HCT116 (cell line): ENCODE measurements at regions not wholly inside any gene's neighbourhood (a gene's known extent, or its start where the extent isn't known, plus 50 kb on each side); places are given as distances from the start of the nearest gene placed in this dataset.

Source experiments
- ATAC-seq: fragments of 200-7000 bp; cut with Tn5 transposase; 2 replicates; pipeline ENCODE4 v1.9.1; 2020; ENCODE audit warnings: mild to moderate bottlenecking, moderate library complexity
- BruUV-seq: library from RNA; stranded (reverse); fragments of 400-500 nt; replicated peaks from 2 replicates; lab custom pipeline; 2021; lab: Mats Ljungman, UMichigan
- CTCF ChIA-PET: fragments of 300-600 bp; sonication (Branson Sonifier 250); formaldehyde crosslinking; loops from one replicate; lab custom pipeline; 2021; ENCODE audit warnings: antibody characterized with exemption; lab: Charles Lee
- POLR2A ChIA-PET: fragments of 300-600, 350-600 bp; sonication (Branson Sonifier 250); formaldehyde crosslinking; loops from one replicate; lab custom pipeline; 2021; ENCODE audit warnings: antibody characterized with exemption; lab: Charles Lee
- RAD21 ChIA-PET, 2 experiments: fragments of 300-600 bp; sonication (Branson Sonifier 250); formaldehyde crosslinking; loops; one replicate each; lab custom pipeline; 2023; ENCODE audit warnings: low total read pairs in 2 of 2; ENCODE audit not compliant: uncharacterized antibody in 2 of 2, unreplicated experiment in 2 of 2, low non-redundant PET in 1 of 2; lab: Charles Lee
- DNase-seq: peaks from one replicate; pipeline ENCODE4 v3.0.0-alpha.2; 2010; ENCODE audit warnings: low read depth, low spot score
- H2AFZ ChIP-seq: fragments of 200-600 bp; shearing (Covaris generic), sonication (generic); 2 replicates; pipeline ENCODE4 v1.6.1; 2017; ENCODE audit warnings: low read depth, mixed run types, mixed read lengths, antibody characterized with exemption, low read length; ENCODE audit not compliant: poor library complexity, severe bottlenecking
- H3K27ac ChIP-seq: 2 replicates; pipeline ENCODE4 v1.5.1; 2012; ENCODE audit warnings: low read depth, low read length
- H3K27me3 ChIP-seq: fragments of 200-600 bp; sonication (generic); 2 replicates; pipeline ENCODE4 v1.6.1; 2016; ENCODE audit warnings: mixed run types, low read length, mixed read lengths; ENCODE audit not compliant: insufficient read depth
- H3K36me3 ChIP-seq, 2 experiments: fragments of 200-500 bp in 1 of 2; fragments of 200-600 bp in 1 of 2; sonication (Bioruptor generic) in 1 of 2; sonication (generic) in 1 of 2; 2 replicates each; pipeline versions ENCODE4 v1.5.1 to v1.6.1; 2014 to 2016; ENCODE audit warnings: low read length in 2 of 2, inconsistent platforms in 1 of 2, mixed read lengths in 1 of 2, mixed run types in 1 of 2; ENCODE audit not compliant: insufficient read depth in 2 of 2, control insufficient read depth in 1 of 2
- H3K4me1 ChIP-seq, 2 experiments: fragments of 200-600 bp in 1 of 2; sonication (generic) in 1 of 2; 2 replicates each; pipeline versions ENCODE4 v1.5.1 to v1.6.1; 2012 to 2017; ENCODE audit warnings: low read length in 2 of 2, inconsistent platforms in 1 of 2, mild to moderate bottlenecking in 1 of 2, mixed read lengths in 1 of 2, mixed run types in 1 of 2, moderate library complexity in 1 of 2; ENCODE audit not compliant: insufficient read depth in 2 of 2, control insufficient read depth in 1 of 2
- H3K4me2 ChIP-seq: fragments of 200-600 bp; sonication (generic); 2 replicates; pipeline ENCODE4 v1.6.1; 2017; ENCODE audit warnings: mixed run types, low read length, mixed read lengths
- H3K4me3 ChIP-seq, 2 experiments: fragments of 200-600 bp in 1 of 2; sonication (generic) in 1 of 2; replicated peaks in 1 of 2; 2 replicates each; pipeline ENCODE4 v1.5.1; 2011 to 2016; ENCODE audit warnings: low read length in 2 of 2, control low read depth in 1 of 2, low read depth in 1 of 2, mild to moderate bottlenecking in 1 of 2, mixed read lengths in 1 of 2, mixed run types in 1 of 2
- H3K79me2 ChIP-seq: fragments of 200-600 bp; sonication (generic); 2 replicates; pipeline ENCODE4 v1.6.1; 2017; ENCODE audit warnings: mild to moderate bottlenecking, mixed run types, low read length, moderate library complexity, mixed read lengths; ENCODE audit not compliant: insufficient read depth
- H3K9ac ChIP-seq: fragments of 200-600 bp; sonication (generic); 2 replicates; pipeline ENCODE4 v1.6.1; 2016; ENCODE audit warnings: low read length, mixed read lengths
- H3K9me2 ChIP-seq: fragments of 200-600 bp; sonication (generic), shearing (Covaris generic); 2 replicates; pipeline ENCODE4 v1.6.1; 2017; ENCODE audit warnings: mixed run types, mild to moderate bottlenecking, moderate library complexity; ENCODE audit not compliant: insufficient read depth
- H3K9me3 ChIP-seq, 2 experiments: fragments of 200-500 bp in 1 of 2; fragments of 200-600 bp in 1 of 2; sonication (Bioruptor generic) in 1 of 2; sonication (generic) in 1 of 2; 2 replicates each; pipeline ENCODE4 v1.6.1; 2014 to 2017; ENCODE audit warnings: low read length in 2 of 2, mixed read lengths in 2 of 2, inconsistent platforms in 1 of 2, low read depth in 1 of 2, mild to moderate bottlenecking in 1 of 2, mixed run types in 1 of 2, moderate library complexity in 1 of 2; ENCODE audit not compliant: control insufficient read depth in 1 of 2, insufficient read depth in 1 of 2
- H4K20me1 ChIP-seq: fragments of 200-600 bp; sonication (generic), shearing (Covaris generic); 2 replicates; pipeline ENCODE4 v1.6.1; 2017; ENCODE audit warnings: mixed run types, mild to moderate bottlenecking, moderate library complexity; ENCODE audit not compliant: insufficient read depth
- CBX3 ChIP-seq: IDR thresholded peaks from 2 replicates; pipeline ENCODE4 v1.6.1; 2012; ENCODE audit warnings: low read depth
- EGR1 ChIP-seq: IDR thresholded peaks from 2 replicates; pipeline ENCODE4 v1.6.1; 2012; ENCODE audit warnings: low read depth
- ELF1 ChIP-seq: IDR thresholded peaks from 2 replicates; pipeline ENCODE4 v1.6.1; 2012; ENCODE audit warnings: low read depth, borderline replicate concordance
- EZH2phosphoT487 ChIP-seq: fragments of 200-600 bp; IDR thresholded peaks from 2 replicates; pipeline ENCODE4 v1.6.1; 2018; ENCODE audit warnings: antibody characterized with exemption, borderline replicate concordance
- POLR2AphosphoS5 ChIP-seq: IDR thresholded peaks from 2 replicates; pipeline ENCODE4 v1.6.1; 2011; ENCODE audit warnings: mild to moderate bottlenecking, low read depth, low read length, moderate library complexity
- SIN3A ChIP-seq: IDR thresholded peaks from 2 replicates; pipeline ENCODE4 v1.6.1; 2012; ENCODE audit warnings: low read depth
- TCF7L2 ChIP-seq: IDR thresholded peaks from 2 replicates; pipeline ENCODE4 v1.7.0; 2011; ENCODE audit warnings: borderline replicate concordance, inconsistent platforms; ENCODE audit not compliant: insufficient read depth, insufficient read length; ENCODE audit errors: extremely low read depth
- YY1 ChIP-seq: IDR thresholded peaks from 2 replicates; pipeline ENCODE4 v1.6.1; 2011; ENCODE audit warnings: low read length, low read depth, moderate library complexity, mild to moderate bottlenecking; ENCODE audit not compliant: insufficient replicate concordance; ENCODE audit errors: extremely low read depth
- intact Hi-C: fragments of 100-400 bp; cut with micrococcal nuclease; formaldehyde crosslinking; loops from 2 replicates; pipeline ENCODE4 v1.10.0; 2022
- TF ChIP-seq, protein P1 (sequence below), 3 experiments: fragments of 200-600 bp in 1 of 3; sonication (generic) in 1 of 3; IDR thresholded peaks in 2 of 3; conservative IDR thresholded peaks in 1 of 3; 2 replicates each; pipeline ENCODE4 v1.5.1; 2012 to 2017; ENCODE audit warnings: low read depth in 2 of 3, low read length in 2 of 3, antibody characterized with exemption in 1 of 3, borderline replicate concordance in 1 of 3, control low read depth in 1 of 3, mild to moderate bottlenecking in 1 of 3, mixed read lengths in 1 of 3, mixed run types in 1 of 3, moderate library complexity in 1 of 3; ENCODE audit not compliant: insufficient read depth in 1 of 3
- TF ChIP-seq, protein P2 (sequence below): IDR thresholded peaks from 2 replicates; pipeline ENCODE4 v1.6.1; 2012

DNA sequence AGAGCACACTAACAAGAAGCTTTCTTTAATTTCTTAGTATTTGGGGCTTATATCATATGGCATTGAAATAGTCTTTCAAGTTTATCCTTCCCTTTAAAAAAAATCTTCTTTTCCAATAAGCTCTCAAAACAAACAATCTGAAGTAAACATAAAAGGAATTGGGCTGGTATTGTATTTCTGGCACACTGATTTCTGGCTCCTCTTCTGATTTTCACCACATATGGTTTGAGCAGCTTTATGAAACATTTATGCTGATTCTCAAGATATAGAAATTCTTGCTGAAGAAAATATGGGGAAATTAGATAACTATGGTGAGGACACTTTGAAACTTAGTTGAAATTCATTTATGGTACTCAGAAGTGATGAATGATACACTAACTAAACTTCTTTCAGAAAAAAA lies 467.2 kb downstream of the TFAP2B start:
- Histone ChIP-seq H3K27ac (no peak overlapping the region), H3K4me1 (no peaks in the 10 kb centered on the region), H3K4me3 (no peak overlapping the region), H3K9me3 (peaks cover 0 to 6% of the 10 kb centered on the region in 2 experiments; a peak in 3 of 4 replicates), H3K9ac (no peak overlapping the region), H3K27me3 (no peaks in the 10 kb centered on the region), H2AFZ (no peak overlapping the region), H3K9me2 (no peaks in the 10 kb centered on the region), H4K20me1 (no peaks in the 10 kb centered on the region), H3K79me2 (no peaks in the 10 kb centered on the region), H3K4me2 (no peak overlapping the region), H3K36me3 (no peaks in the 10 kb centered on the region)
- DNase-seq (no peak), ATAC-seq (no peak)
- ChIA-PET RAD21 (no interaction called here), POLR2A (no interaction called here), CTCF (no interaction called here)
- BruUV-seq, result no TSS peak
- TF ChIP-seq POLR2AphosphoS5 (no peak), CBX3 (no peak), EZH2phosphoT487 (no peak), ELF1 (no peak), TCF7L2 (no peak), YY1 (no peak), EGR1 (no peak), SIN3A (no peak)
- TF ChIP-seq, protein P1, sequence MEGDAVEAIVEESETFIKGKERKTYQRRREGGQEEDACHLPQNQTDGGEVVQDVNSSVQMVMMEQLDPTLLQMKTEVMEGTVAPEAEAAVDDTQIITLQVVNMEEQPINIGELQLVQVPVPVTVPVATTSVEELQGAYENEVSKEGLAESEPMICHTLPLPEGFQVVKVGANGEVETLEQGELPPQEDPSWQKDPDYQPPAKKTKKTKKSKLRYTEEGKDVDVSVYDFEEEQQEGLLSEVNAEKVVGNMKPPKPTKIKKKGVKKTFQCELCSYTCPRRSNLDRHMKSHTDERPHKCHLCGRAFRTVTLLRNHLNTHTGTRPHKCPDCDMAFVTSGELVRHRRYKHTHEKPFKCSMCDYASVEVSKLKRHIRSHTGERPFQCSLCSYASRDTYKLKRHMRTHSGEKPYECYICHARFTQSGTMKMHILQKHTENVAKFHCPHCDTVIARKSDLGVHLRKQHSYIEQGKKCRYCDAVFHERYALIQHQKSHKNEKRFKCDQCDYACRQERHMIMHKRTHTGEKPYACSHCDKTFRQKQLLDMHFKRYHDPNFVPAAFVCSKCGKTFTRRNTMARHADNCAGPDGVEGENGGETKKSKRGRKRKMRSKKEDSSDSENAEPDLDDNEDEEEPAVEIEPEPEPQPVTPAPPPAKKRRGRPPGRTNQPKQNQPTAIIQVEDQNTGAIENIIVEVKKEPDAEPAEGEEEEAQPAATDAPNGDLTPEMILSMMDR (IDR thresholded peaks at IDR 0.05 in 2 of 3, conservative IDR thresholded peaks at IDR 0.05 in 1 of 3; ENCODE audit: borderline replicate concordance in 1 of 3, insufficient read depth in 1 of 3, low read depth in 2 of 3, low read length in 2 of 3), result no peak
- TF ChIP-seq, protein P2, sequence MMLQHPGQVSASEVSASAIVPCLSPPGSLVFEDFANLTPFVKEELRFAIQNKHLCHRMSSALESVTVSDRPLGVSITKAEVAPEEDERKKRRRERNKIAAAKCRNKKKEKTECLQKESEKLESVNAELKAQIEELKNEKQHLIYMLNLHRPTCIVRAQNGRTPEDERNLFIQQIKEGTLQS, result no peak
- intact Hi-C loops, result no loop called here
